Right lobe of liver (tissue), 4 donors: ENCODE measurements at regions not wholly inside any gene's neighbourhood (a gene's known extent, or its start where the extent isn't known, plus 50 kb on each side); places are given as distances from the start of the nearest gene placed in this dataset.
"Not testable (repeated sequence)": the region's sequence is repeated elsewhere in the genome, so short reads cannot be mapped to it uniquely, and the experiment has no call there.

Experiments used
- CTCF ChIP-seq, 4 donors: fragments of 200-600 bp in 3 of 4; fragments of 450-650 bp in 1 of 4; IDR thresholded peaks; one replicate each; pipeline versions ENCODE4 v1.5.1 to v1.8.0; 2016 to 2022; ENCODE audit warnings: antibody characterized with exemption in 4 of 4, mild to moderate bottlenecking in 2 of 4
- POLR2A ChIP-seq: fragments of 450-650 bp; IDR thresholded peaks from one replicate; pipeline ENCODE4 v1.6.1; 2017; ENCODE audit warnings: antibody characterized with exemption, mild to moderate bottlenecking
- donor health status: DM: no; HTN: no; CAD: no.
- donor health status: DM: no; HTN: no; CAD: no.
- donor health status: DM: no; HTN: yes; CAD: no.

- TF ChIP-seq CTCF (IDR thresholded peaks at IDR 0.05), result peak in 1 of 4 donors; percentile 10
- not testable (repeated sequence) for TF ChIP-seq POLR2A
These were observed 286.9 kb downstream of the ANAPC1 start for GRCh38 chr2:111596808-111597705.
